ENCODE measurements at regions not wholly inside any gene's neighbourhood (a gene's known extent, or its start where the extent isn't known, plus 50 kb on each side); places are given as distances from the start of the nearest gene placed in this dataset.
"Not testable (repeated sequence)": the region's sequence is repeated elsewhere in the genome, so short reads cannot be mapped to it uniquely, and the experiment has no call there.

DNA sequence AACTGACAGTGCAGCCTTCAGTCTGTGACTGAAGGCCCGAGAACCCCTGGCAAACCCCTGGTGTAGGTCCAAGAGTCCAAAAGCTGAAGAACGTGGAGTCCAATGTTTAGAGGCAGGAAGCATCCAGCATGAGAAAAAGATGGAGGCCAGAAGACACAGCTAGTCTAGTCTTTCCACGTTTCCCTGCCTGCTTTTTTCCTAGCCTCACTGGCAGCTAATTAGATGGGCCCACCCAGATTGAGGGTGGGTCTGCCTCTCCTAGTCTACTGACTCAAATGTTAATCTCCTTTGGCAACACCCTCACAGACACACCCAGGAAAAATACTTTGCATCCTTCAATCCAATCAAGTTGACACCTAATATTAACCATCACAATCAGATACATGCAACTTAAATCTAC lies 87.8 kb downstream of the TENT5D start:
- not testable (repeated sequence) for H3K9me3 Mint-ChIP-seq (ENCODE audit: unreplicated experiment); DNase-seq; H3K36me3 Mint-ChIP-seq (ENCODE audit: unreplicated experiment); H3K27me3 Mint-ChIP-seq (ENCODE audit: unreplicated experiment); H3K4me1 Mint-ChIP-seq (ENCODE audit: low read depth, unreplicated experiment); H3K4me3 Mint-ChIP-seq (ENCODE audit: unreplicated experiment)
- H3K27ac Mint-ChIP-seq (ENCODE audit: unreplicated experiment) = peak overlapping the region; percentile 22

GRCh38 chrX:80511969-80512760 lies 91.9 kb downstream of the TENT5D start:
- no peak overlapping the region for H3K27ac Mint-ChIP-seq (ENCODE audit: unreplicated experiment)
- no peak for TF ChIP-seq CTCF (IDR thresholded peaks at IDR 0.05; ENCODE audit: partially characterized antibody, unreplicated experiment)
- no peak for DNase-seq
- H3K9me3 Mint-ChIP-seq (ENCODE audit: unreplicated experiment) = no peaks in the 10 kb centered on the region
- no peaks in the 10 kb centered on the region for H3K36me3 Mint-ChIP-seq (ENCODE audit: unreplicated experiment)
- no peak overlapping the region for H3K4me3 Mint-ChIP-seq (ENCODE audit: unreplicated experiment)
- H3K4me1 Mint-ChIP-seq (ENCODE audit: low read depth, unreplicated experiment) = no peaks in the 10 kb centered on the region
- H3K27me3 Mint-ChIP-seq (ENCODE audit: unreplicated experiment) = no peaks in the 10 kb centered on the region

- no peaks in the 10 kb centered on the region for H3K9me3 Mint-ChIP-seq (ENCODE audit: unreplicated experiment)
- no peak for DNase-seq
- no peaks in the 10 kb centered on the region for H3K4me1 Mint-ChIP-seq (ENCODE audit: low read depth, unreplicated experiment)
- no peaks in the 10 kb centered on the region for H3K27me3 Mint-ChIP-seq (ENCODE audit: unreplicated experiment)
- H3K27ac Mint-ChIP-seq (ENCODE audit: unreplicated experiment) = no peak overlapping the region
- no peak for TF ChIP-seq CTCF (IDR thresholded peaks at IDR 0.05; ENCODE audit: partially characterized antibody, unreplicated experiment)
- H3K4me3 Mint-ChIP-seq (ENCODE audit: unreplicated experiment) = no peak overlapping the region
- H3K36me3 Mint-ChIP-seq (ENCODE audit: unreplicated experiment) = no peaks in the 10 kb centered on the region
These were observed 92.7 kb downstream of the TENT5D start for GRCh38 chrX:80512924-80513323.

DNA sequence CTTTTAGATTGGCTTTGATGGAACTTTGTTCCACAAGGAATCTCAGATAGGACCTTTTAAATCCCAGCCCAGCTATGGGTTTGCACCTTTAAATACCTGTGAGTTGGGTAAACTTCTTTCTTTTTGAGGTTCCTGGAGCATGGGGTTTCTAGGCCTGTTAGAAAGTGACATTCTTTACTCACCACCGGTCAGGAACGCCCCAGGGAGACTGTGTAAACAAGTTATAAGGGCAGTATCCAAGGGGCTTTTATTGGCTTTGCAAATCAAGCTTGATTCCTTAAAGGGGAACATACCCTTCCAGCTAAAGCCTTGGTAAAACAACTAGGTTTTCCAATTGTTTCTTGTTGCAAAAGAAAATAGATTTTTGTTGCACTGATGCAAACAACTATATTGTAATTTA lies 93.4 kb downstream of the TENT5D start:
- H3K9me3 Mint-ChIP-seq (ENCODE audit: unreplicated experiment) = no peaks in the 10 kb centered on the region
- no peaks in the 10 kb centered on the region for H3K36me3 Mint-ChIP-seq (ENCODE audit: unreplicated experiment)
- no peaks in the 10 kb centered on the region for H3K4me1 Mint-ChIP-seq (ENCODE audit: low read depth, unreplicated experiment)
- no peak overlapping the region for H3K4me3 Mint-ChIP-seq (ENCODE audit: unreplicated experiment)
- no peak overlapping the region for H3K27ac Mint-ChIP-seq (ENCODE audit: unreplicated experiment)
- no peak for DNase-seq
- no peak for TF ChIP-seq CTCF (IDR thresholded peaks at IDR 0.05; ENCODE audit: partially characterized antibody, unreplicated experiment)
- no peaks in the 10 kb centered on the region for H3K27me3 Mint-ChIP-seq (ENCODE audit: unreplicated experiment)

GRCh38 chrX:80537096-80537495 lies 116.8 kb downstream of the TENT5D start:
- Mint-ChIP-seq H3K36me3 (ENCODE audit: unreplicated experiment) (no peaks in the 10 kb centered on the region), H3K27ac (ENCODE audit: unreplicated experiment) (no peak overlapping the region), H3K4me3 (ENCODE audit: unreplicated experiment) (no peak overlapping the region), H3K4me1 (ENCODE audit: low read depth, unreplicated experiment) (no peaks in the 10 kb centered on the region), H3K27me3 (ENCODE audit: unreplicated experiment) (no peaks in the 10 kb centered on the region), H3K9me3 (ENCODE audit: unreplicated experiment) (peaks cover 1% of the 10 kb centered on the region)
- DNase-seq = no peak
- no peak for TF ChIP-seq CTCF (IDR thresholded peaks at IDR 0.05; ENCODE audit: partially characterized antibody, unreplicated experiment)

All from glutamatergic neuron (in vitro differentiated cells).